Parathyroid adenoma (tissue), 2 donors: ENCODE measurements at regions not wholly inside any gene's neighbourhood (a gene's known extent, or its start where the extent isn't known, plus 50 kb on each side); places are given as distances from the start of the nearest gene placed in this dataset.

ENCODE experiments used
- H2AFZ ChIP-seq: fragments of 300-600 bp; sonication (generic); one replicate; pipeline ENCODE4 v1.7.0; 2017; ENCODE audit warnings: antibody characterized with exemption, mild to moderate bottlenecking
- H3K27ac ChIP-seq: fragments of 300-600 bp; sonication (generic); one replicate; pipeline ENCODE4 v1.7.0; 2017
- H3K27me3 ChIP-seq: fragments of 300-600 bp; sonication (generic); one replicate; pipeline ENCODE4 v1.7.0; 2017; ENCODE audit warnings: low read length; ENCODE audit not compliant: control insufficient read depth, insufficient read depth
- H3K36me3 ChIP-seq: fragments of 300-600 bp; sonication (generic); one replicate; pipeline ENCODE4 v1.7.0; 2017; ENCODE audit warnings: low read length; ENCODE audit not compliant: control insufficient read depth, insufficient read depth
- H3K4me1 ChIP-seq: fragments of 300-600 bp; sonication (generic); one replicate; pipeline ENCODE4 v1.7.0; 2017; ENCODE audit warnings: control low read depth
- H3K4me2 ChIP-seq: fragments of 300-600 bp; sonication (generic); one replicate; pipeline ENCODE4 v1.7.0; 2017; ENCODE audit warnings: low read length
- H3K4me3 ChIP-seq: fragments of 300-600 bp; sonication (generic); one replicate; pipeline ENCODE4 v1.7.0; 2017; ENCODE audit warnings: low read depth, low read length
- H3K79me2 ChIP-seq: fragments of 300-600 bp; sonication (generic); one replicate; pipeline ENCODE4 v1.7.0; 2017; ENCODE audit warnings: control low read depth
- H3K9ac ChIP-seq: fragments of 300-600 bp; sonication (generic); one replicate; pipeline ENCODE4 v1.7.0; 2017; ENCODE audit warnings: mild to moderate bottlenecking
- H3K9me3 ChIP-seq: fragments of 300-600 bp; sonication (generic); one replicate; pipeline ENCODE4 v1.7.0; 2017; ENCODE audit warnings: low read length; ENCODE audit not compliant: control insufficient read depth
- CTCF ChIP-seq: fragments of 300-600 bp; sonication (generic); IDR thresholded peaks from one replicate; pipeline ENCODE4 v1.7.0; 2017; ENCODE audit warnings: antibody characterized with exemption, mild to moderate bottlenecking
- donor health status: primary hyperparathyroidism.

- Histone ChIP-seq H3K9me3 (no peaks in the 10 kb centered on the region), H3K27me3 (no peaks in the 10 kb centered on the region), H3K27ac (no peak overlapping the region), H3K36me3 (no peaks in the 10 kb centered on the region), H3K79me2 (no peaks in the 10 kb centered on the region), H3K4me2 (no peak overlapping the region), H3K4me1 (no peaks in the 10 kb centered on the region), H2AFZ (no peak overlapping the region), H3K9ac (no peak overlapping the region), H3K4me3 (no peak overlapping the region)
- no peak for TF ChIP-seq CTCF
Measured at GRCh38 chr3:29185706-29186105, 95.2 kb upstream of the RBMS3 start.

GRCh38 chr3:29186131-29186599 is 94.7 kb upstream of the RBMS3 start:
- H3K4me1 ChIP-seq, result no peaks in the 10 kb centered on the region
- no peak for TF ChIP-seq CTCF
- no peaks in the 10 kb centered on the region for H3K9me3 ChIP-seq
- no peak overlapping the region for H2AFZ ChIP-seq
- no peaks in the 10 kb centered on the region for H3K27me3 ChIP-seq
- no peaks in the 10 kb centered on the region for H3K36me3 ChIP-seq
- no peak overlapping the region for H3K4me3 ChIP-seq
- H3K79me2 ChIP-seq, result no peaks in the 10 kb centered on the region
- H3K9ac ChIP-seq, result no peak overlapping the region
- H3K4me2 ChIP-seq, result no peak overlapping the region
- H3K27ac ChIP-seq, result no peak overlapping the region

GRCh38 chr3:29186982-29187725 is 93.7 kb upstream of the RBMS3 start:
- H3K9ac ChIP-seq, result no peak overlapping the region
- H3K9me3 ChIP-seq, result no peaks in the 10 kb centered on the region
- no peak overlapping the region for H3K4me2 ChIP-seq
- TF ChIP-seq CTCF, result no peak
- H3K79me2 ChIP-seq, result no peaks in the 10 kb centered on the region
- no peaks in the 10 kb centered on the region for H3K36me3 ChIP-seq
- H3K27ac ChIP-seq, result no peak overlapping the region
- no peak overlapping the region for H3K4me3 ChIP-seq
- no peak overlapping the region for H2AFZ ChIP-seq
- H3K27me3 ChIP-seq, result no peaks in the 10 kb centered on the region
- H3K4me1 ChIP-seq, result no peaks in the 10 kb centered on the region

- no peak overlapping the region for H3K27ac ChIP-seq
- no peaks in the 10 kb centered on the region for H3K4me1 ChIP-seq
- no peak overlapping the region for H3K4me2 ChIP-seq
- H3K27me3 ChIP-seq, result no peaks in the 10 kb centered on the region
- no peak overlapping the region for H3K9ac ChIP-seq
- H3K79me2 ChIP-seq, result no peaks in the 10 kb centered on the region
- no peaks in the 10 kb centered on the region for H3K36me3 ChIP-seq
- no peak overlapping the region for H3K4me3 ChIP-seq
- no peak overlapping the region for H2AFZ ChIP-seq
- TF ChIP-seq CTCF, result no peak
- H3K9me3 ChIP-seq, result no peaks in the 10 kb centered on the region
Measured at GRCh38 chr3:29189328-29189727, 91.5 kb upstream of the RBMS3 start.

- Histone ChIP-seq H3K4me3 (no peak overlapping the region), H3K4me1 (no peaks in the 10 kb centered on the region), H3K27ac (no peak overlapping the region), H3K9ac (no peak overlapping the region), H3K9me3 (no peaks in the 10 kb centered on the region), H3K27me3 (no peaks in the 10 kb centered on the region), H3K79me2 (no peaks in the 10 kb centered on the region), H3K4me2 (no peak overlapping the region), H2AFZ (no peak overlapping the region), H3K36me3 (no peaks in the 10 kb centered on the region)
- TF ChIP-seq CTCF, result no peak
Measured at GRCh38 chr3:29194139-29194538, 86.7 kb upstream of the RBMS3 start.
